ENCODE measurements at regions not wholly inside any gene's neighbourhood (a gene's known extent, or its start where the extent isn't known, plus 50 kb on each side); places are given as distances from the start of the nearest gene placed in this dataset.
"Not testable (repeated sequence)": the region's sequence is repeated elsewhere in the genome, so short reads cannot be mapped to it uniquely, and the experiment has no call there.

DNA sequence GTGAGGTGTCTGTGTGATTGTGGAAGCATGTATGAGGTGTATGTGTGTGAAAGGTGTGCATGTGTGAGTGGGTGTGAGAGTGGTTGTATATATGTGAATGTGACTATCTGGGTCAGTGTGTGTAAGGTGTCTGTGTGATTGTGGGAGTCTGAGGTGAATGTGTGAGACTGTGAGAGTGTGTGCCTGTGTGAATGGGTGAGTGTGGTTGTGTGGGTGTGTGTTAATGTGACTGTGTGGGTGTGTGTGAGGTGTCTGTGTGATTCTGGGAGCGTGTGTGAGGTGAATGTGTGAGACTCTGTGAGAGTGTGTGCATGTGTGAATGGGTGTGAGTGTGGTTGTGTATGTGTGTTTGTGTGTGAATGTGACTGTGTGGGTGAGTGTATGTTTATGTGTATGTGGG is 385.1 kb downstream of the TCERG1L start:
- no peak for FAIRE-seq

- no peak for FAIRE-seq
Measured at GRCh38 chr10:130927157-130927556, 384.4 kb downstream of the TCERG1L start.

DNA sequence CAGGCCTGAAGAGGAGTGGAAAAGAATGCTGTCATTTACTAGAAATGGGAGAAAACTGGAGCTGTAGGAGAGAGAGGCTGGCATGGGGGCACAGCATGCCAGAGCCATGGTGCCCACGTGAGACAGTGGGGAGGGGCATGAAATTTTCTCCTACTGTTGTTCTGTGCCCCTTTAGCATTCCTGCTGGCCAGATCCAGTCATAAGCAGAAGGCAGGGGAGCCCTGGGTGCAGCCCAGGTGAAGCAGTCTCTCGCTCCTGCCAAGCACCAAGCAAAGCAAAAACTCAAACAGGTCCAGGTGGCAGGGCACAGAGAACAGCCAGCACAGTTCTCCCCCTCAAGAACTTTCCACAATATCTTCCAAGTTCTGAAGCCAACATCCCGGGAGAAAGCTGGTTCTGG is 383.2 kb downstream of the TCERG1L start:
- FAIRE-seq: no peak

DNA sequence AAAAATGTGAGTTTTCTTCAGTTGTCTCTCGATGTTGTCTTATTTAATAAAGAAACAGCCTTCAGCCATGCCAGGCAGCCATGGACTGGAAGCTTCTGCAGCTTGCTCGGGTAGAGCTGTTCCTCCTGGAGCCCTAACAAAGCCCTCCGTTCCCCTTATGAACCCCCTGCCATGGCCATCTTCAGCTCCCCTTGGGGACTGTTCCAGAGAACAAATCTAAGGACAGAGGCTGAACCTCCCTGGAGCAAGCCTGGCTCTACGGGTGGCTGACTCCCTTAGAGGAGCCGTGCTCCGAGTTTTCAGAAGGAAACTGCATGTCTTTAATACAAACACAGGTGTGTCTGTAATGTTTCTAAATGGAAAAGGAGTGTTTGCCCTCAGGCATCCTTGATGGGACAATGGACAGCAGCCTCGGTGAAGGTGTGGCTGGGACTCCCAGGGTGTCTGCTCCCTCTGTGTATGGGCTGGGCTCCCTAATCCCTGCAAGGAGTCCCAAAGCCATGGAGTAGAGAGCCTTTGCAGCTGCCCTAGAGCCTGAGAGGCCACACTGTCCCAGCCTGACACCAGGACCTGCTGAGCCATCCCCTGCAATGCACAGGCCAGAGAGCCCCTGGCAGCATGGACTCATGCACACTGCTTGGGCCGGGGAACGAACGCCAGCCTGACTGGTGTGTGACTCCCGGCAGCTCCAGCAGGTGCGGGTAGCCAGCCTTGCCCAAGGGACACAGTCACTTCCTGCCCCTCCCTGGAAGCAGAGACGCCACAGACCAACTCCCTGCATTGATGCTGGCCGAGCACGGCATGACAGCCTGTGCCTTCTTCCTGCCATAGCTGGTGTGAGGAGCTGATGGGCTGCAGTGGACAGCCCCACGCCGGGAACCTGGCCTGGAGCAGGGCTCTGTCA is 381.8 kb downstream of the TCERG1L start:
- no peak for FAIRE-seq

DNA sequence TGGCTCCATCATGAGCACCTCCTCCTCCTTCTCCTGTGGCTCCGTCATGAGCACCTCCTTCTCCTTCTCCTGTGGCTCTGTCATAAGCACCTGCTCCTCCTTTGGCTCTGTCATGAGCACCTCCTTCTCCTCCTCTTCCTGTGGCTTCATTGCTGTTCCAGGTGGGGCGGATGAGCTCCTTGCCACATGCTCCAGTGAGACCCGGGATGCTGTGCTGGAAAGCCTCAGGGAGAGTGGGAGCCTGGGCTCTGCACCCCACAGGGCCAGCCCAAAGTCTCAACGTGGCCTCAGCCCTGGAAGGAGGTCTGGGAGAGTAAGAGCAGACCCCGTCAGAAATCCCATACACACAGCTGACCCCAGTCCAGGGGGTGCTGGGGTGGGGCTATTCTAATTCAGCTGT is 380.7 kb downstream of the TCERG1L start:
- FAIRE-seq: no peak

- no peak for FAIRE-seq
Measured at GRCh38 chr10:130931256-130931655, 380.3 kb downstream of the TCERG1L start.

GRCh38 chr10:130932326-130933007 is 379.1 kb downstream of the TCERG1L start:
- FAIRE-seq: no peak

DNA sequence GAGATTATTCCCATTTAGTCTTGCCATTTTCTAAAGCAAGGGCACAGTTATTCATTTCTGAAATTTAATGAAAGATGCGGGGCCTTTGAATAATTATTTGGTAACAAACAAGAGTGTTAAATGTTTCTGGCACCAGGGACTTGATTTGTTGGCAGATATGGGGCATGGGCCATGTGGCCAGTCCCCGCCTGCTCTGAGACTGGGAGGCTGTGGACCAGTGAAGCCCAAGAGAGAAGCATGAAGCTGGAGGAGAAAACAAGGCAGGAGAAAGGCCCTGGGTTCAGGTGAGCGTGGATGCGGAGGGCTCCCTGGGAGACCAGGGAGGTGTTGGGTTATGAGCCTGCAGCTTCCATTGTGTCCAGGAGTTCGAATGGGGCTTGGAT is 378.5 kb downstream of the TCERG1L start:
- FAIRE-seq: no peak

DNA sequence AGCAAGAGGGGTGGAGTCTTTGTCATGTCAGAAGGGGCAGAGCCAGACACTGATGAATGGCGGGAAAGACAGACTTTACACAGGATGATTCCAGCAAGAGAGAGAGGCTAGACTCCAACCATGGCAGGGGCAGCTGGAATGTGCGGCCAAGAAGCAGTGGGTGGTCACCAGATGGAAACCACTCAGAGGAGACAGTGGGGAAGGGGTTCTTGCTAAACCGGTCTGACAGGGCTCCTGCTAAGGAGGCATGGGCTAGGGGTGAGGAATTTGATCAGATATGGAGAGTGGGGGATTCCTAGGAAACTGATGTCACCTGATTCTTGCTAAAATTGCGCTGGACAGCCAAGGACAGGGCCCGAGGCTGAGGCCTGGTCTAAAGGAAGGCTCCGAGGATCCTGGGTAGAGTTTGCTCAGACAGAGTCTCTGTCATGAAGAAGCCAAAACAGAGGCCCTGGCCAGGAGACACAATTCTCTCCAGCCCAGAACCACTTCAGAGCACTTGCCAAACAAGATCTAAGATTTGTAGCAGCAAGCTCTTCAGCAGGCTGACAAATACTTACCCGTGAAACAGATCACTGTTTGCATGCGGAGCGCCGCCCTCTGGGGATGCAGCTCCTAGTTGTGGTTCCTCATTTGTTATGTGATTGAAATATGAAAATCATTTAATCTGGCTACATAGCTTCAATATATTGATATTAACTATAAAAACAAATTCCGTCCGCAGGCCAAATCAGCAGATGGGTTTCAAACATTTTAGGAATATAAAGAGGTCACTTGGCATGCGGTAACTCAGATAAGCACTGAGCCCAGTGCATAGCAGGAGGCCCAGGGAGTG is 377.0 kb downstream of the TCERG1L start:
- no peak for FAIRE-seq

GRCh38 chr10:130935128-130935439 is 376.4 kb downstream of the TCERG1L start:
- no peak for FAIRE-seq

GRCh38 chr10:130935897-130936550 is 375.5 kb downstream of the TCERG1L start:
- no peak for FAIRE-seq

GRCh38 chr10:130936851-130937250 is 374.7 kb downstream of the TCERG1L start:
- FAIRE-seq: no peak

DNA sequence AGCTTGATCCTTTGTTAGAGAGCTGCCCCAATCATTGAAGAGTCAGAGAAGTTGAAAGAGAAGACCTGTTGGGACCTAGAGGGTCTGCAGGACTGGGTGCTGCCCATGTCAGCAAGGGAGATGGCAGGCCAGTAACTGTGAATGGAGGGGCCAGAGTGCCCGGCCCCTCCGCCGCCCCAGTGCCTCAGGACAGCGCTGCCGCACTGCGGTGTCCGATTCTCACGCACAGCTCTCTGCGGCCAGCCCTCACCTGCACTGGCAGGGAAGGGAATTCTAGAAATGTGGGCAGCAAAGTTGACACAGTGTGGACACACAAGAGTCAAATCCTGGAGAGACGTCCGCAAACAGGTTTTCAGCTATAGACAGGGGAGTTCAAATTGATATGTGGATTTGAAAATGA is 373.5 kb downstream of the TCERG1L start:
- FAIRE-seq: no peak

GRCh38 chr10:130938891-130939290 is 372.6 kb downstream of the TCERG1L start:
- not testable (repeated sequence) for FAIRE-seq

GRCh38 chr10:130941886-130942285 is 369.6 kb downstream of the TCERG1L start:
- FAIRE-seq: no peak

- no peak for FAIRE-seq
Measured at GRCh38 chr10:130952086-130952485, 359.4 kb downstream of the TCERG1L start.

- no peak for FAIRE-seq
Measured at GRCh38 chr10:130954326-130954905, 357.1 kb downstream of the TCERG1L start.

DNA sequence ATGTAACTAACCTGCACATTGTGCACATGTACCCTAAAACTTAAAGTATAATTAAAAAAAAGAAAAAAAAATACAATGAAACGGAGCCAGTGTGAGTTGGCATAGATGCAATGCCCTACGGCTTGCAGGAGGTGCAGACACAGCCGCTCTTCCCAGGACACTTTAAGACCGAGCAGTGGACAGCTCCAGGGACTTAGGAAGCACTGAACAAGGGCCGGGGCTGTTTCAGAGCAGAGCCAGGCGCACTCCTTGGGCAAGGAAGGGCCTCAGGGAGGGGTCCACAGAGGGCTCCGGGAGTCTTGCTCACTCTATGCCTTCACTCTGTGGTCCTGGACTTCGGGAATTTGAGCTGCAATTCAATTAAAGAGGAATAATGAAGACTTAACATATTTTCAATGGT is 355.3 kb downstream of the TCERG1L start:
- no peak for FAIRE-seq

DNA sequence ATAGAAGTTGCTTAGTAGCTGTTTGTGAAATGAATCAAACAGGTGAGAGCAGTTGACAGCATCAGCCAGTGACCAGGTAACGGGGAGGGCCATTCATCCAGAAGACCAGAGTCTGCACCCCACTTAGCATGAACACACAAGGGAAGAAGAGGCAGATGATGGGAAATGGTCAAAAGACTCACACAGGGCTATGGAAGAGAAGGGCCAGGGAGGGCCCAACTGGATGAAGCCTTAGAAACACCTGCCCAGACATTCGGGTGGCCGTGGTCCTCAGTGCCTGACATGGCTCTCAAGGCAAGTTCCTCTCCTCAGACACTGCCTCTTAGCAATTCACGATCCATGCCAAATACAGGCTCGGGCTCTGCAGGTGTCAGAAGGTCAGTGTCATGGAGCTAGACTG is 354.1 kb downstream of the TCERG1L start:
- no peak for FAIRE-seq

DNA sequence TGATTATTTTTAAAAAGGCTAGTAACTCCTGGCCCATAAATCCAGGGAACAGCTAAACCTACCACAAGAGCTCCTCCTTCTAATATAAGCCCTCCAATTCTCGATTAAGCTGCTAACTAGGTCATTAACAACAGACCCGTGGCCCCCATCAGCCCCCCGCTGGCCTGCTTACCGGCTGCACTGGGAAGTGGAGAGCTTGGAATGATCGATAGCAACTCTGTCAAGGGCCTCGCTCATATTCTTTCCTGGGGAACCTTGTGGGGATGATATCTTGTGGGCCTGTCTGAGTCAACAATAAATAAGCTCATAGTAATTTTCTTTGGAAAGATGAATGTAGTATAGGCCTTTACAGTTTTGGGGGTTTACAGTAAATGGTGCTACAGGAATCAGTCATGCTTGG is 353.5 kb downstream of the TCERG1L start:
- FAIRE-seq: no peak

DNA sequence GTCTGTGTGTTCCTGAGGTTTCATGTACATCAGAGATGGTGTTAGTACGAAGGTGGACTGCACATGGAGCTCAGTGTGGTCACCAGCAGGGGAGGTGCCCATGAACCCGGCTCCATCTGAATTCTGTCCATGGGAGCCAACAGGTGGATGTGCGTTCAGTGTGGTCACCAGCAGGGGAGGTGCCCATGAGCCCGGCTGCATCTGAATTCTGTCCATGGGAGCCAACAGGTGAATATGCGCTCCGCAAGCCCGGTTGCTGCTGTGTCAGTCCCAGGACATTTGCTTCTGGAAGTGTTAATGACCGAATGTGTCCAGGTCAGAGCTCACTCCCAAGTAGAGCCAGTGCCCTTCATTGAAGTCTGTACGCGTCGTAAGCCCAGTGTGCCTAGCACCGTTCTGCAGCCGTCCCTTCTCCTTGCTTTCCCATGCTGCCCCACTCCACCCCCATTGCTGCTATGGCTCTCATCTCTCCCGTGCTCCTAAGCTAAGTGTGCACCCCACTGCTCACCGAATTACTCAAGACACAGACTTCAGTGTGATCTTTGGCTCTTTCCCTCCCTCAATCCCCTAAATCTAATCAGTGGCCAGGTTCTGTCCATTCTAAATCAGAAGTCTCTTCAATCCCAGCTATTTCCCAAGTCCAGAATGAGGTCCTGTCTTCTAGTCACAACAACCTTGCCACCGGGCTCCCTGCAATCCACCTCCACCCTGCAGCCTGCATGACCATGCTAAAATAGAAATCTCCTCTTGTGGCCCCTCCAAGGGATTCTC is 352.4 kb downstream of the TCERG1L start:
- no peak for FAIRE-seq

GRCh38 chr10:130959752-130960195 is 351.7 kb downstream of the TCERG1L start:
- FAIRE-seq: no peak
